ENCODE measurements at regions not wholly inside any gene's neighbourhood (a gene's known extent, or its start where the extent isn't known, plus 50 kb on each side); places are given as distances from the start of the nearest gene placed in this dataset.

DNA sequence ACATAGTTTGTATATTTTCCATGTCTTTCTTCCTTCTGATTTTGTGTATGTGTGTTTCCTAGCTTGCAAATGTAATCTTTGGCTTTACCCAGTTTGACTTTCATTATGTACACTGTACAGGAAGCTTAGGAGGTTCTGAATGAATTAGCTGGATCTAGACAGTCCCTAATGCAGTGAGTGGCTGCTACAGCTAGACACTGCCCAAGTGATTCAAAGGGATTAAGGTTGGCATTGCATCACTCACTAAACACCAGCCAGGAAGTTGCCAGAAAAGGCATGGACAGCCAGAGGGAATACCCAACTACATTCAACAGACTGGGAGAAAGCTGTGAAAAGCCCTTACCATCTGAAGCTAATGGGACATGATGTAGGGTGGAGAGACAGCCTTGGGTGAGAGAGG is 316.0 kb upstream of the MEX3C start (continued):
- TF ChIP-seq, protein P1, sequence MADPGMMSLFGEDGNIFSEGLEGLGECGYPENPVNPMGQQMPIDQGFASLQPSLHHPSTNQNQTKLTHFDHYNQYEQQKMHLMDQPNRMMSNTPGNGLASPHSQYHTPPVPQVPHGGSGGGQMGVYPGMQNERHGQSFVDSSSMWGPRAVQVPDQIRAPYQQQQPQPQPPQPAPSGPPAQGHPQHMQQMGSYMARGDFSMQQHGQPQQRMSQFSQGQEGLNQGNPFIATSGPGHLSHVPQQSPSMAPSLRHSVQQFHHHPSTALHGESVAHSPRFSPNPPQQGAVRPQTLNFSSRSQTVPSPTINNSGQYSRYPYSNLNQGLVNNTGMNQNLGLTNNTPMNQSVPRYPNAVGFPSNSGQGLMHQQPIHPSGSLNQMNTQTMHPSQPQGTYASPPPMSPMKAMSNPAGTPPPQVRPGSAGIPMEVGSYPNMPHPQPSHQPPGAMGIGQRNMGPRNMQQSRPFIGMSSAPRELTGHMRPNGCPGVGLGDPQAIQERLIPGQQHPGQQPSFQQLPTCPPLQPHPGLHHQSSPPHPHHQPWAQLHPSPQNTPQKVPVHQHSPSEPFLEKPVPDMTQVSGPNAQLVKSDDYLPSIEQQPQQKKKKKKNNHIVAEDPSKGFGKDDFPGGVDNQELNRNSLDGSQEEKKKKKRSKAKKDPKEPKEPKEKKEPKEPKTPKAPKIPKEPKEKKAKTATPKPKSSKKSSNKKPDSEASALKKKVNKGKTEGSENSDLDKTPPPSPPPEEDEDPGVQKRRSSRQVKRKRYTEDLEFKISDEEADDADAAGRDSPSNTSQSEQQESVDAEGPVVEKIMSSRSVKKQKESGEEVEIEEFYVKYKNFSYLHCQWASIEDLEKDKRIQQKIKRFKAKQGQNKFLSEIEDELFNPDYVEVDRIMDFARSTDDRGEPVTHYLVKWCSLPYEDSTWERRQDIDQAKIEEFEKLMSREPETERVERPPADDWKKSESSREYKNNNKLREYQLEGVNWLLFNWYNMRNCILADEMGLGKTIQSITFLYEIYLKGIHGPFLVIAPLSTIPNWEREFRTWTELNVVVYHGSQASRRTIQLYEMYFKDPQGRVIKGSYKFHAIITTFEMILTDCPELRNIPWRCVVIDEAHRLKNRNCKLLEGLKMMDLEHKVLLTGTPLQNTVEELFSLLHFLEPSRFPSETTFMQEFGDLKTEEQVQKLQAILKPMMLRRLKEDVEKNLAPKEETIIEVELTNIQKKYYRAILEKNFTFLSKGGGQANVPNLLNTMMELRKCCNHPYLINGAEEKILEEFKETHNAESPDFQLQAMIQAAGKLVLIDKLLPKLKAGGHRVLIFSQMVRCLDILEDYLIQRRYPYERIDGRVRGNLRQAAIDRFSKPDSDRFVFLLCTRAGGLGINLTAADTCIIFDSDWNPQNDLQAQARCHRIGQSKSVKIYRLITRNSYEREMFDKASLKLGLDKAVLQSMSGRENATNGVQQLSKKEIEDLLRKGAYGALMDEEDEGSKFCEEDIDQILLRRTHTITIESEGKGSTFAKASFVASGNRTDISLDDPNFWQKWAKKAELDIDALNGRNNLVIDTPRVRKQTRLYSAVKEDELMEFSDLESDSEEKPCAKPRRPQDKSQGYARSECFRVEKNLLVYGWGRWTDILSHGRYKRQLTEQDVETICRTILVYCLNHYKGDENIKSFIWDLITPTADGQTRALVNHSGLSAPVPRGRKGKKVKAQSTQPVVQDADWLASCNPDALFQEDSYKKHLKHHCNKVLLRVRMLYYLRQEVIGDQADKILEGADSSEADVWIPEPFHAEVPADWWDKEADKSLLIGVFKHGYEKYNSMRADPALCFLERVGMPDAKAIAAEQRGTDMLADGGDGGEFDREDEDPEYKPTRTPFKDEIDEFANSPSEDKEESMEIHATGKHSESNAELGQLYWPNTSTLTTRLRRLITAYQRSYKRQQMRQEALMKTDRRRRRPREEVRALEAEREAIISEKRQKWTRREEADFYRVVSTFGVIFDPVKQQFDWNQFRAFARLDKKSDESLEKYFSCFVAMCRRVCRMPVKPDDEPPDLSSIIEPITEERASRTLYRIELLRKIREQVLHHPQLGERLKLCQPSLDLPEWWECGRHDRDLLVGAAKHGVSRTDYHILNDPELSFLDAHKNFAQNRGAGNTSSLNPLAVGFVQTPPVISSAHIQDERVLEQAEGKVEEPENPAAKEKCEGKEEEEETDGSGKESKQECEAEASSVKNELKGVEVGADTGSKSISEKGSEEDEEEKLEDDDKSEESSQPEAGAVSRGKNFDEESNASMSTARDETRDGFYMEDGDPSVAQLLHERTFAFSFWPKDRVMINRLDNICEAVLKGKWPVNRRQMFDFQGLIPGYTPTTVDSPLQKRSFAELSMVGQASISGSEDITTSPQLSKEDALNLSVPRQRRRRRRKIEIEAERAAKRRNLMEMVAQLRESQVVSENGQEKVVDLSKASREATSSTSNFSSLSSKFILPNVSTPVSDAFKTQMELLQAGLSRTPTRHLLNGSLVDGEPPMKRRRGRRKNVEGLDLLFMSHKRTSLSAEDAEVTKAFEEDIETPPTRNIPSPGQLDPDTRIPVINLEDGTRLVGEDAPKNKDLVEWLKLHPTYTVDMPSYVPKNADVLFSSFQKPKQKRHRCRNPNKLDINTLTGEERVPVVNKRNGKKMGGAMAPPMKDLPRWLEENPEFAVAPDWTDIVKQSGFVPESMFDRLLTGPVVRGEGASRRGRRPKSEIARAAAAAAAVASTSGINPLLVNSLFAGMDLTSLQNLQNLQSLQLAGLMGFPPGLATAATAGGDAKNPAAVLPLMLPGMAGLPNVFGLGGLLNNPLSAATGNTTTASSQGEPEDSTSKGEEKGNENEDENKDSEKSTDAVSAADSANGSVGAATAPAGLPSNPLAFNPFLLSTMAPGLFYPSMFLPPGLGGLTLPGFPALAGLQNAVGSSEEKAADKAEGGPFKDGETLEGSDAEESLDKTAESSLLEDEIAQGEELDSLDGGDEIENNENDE (IDR thresholded peaks at IDR 0.05; ENCODE audit: insufficient replicate concordance, low read length): no peak
- TF ChIP-seq TBP (IDR thresholded peaks at IDR 0.05; ENCODE audit: low read depth, low read length) (no peak), SUZ12 (IDR thresholded peaks at IDR 0.05; ENCODE audit: low read length) (no peak), SIX5 (IDR thresholded peaks at IDR 0.05; ENCODE audit: low read depth, low read length) (no peak), POLR2AphosphoS5 (IDR thresholded peaks at IDR 0.05; ENCODE audit: low read depth, low read length) (no peak), RBBP5 (IDR thresholded peaks at IDR 0.05; ENCODE audit: borderline replicate concordance, low read depth, low read length) (no peak), RFX5 (IDR thresholded peaks at IDR 0.05; ENCODE audit: borderline replicate concordance, low read depth, low read length) (no peak), CTBP2 (IDR thresholded peaks at IDR 0.05; ENCODE audit: borderline replicate concordance, insufficient read depth, insufficient read length, low read length) (no peak), PHF8 (conservative IDR thresholded peaks at IDR 0.05; ENCODE audit: low read depth, low read length) (no peak), EGR1 (IDR thresholded peaks at IDR 0.05; ENCODE audit: borderline replicate concordance, low read depth, low read length) (no peak), HDAC6 (IDR thresholded peaks at IDR 0.05; ENCODE audit: low read depth, low read length) (no peak)
- TF ChIP-seq, protein P2, sequence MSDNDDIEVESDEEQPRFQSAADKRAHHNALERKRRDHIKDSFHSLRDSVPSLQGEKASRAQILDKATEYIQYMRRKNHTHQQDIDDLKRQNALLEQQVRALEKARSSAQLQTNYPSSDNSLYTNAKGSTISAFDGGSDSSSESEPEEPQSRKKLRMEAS (IDR thresholded peaks at IDR 0.05): no peak
